ENCODE measurements at regions not wholly inside any gene's neighbourhood (a gene's known extent, or its start where the extent isn't known, plus 50 kb on each side); places are given as distances from the start of the nearest gene placed in this dataset.

DNA sequence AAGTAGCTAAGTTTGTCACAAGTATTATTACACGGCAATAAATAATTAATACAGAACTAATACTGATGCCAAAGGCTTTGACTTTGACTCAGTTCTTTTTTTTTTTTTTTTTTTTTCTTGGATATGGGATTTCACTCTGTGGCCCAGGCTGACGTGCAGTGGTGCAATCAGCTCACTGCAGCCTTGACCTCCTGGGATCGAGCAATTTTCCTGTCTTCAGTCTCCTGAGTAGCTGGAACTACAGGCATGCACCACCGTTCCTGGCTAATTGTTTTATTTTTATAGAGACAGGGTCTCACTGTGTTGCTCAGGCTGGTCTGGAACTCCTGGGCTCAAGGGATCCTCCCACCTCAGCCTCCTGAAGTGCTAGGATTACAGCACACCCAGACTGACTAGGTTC lies 284.5 kb downstream of the SS18 start:
- Histone ChIP-seq H3K36me3 (ENCODE audit: insufficient read depth, low read length) (no peaks in the 10 kb centered on the region), H3K9ac (ENCODE audit: low read depth, low read length) (no peak overlapping the region), H3K79me2 (ENCODE audit: insufficient read depth, low read length) (no peaks in the 10 kb centered on the region), H3K4me1 (ENCODE audit: insufficient read depth, low read length) (no peaks in the 10 kb centered on the region), H3K4me3 (ENCODE audit: low read depth in 1 of 2, low read length in 2 of 2) (no peak overlapping the region), H3K4me2 (ENCODE audit: insufficient read depth, low read length) (no peak overlapping the region), H2AFZ (ENCODE audit: low read depth, low read length) (no peak overlapping the region), H3K9me3 (ENCODE audit: insufficient read depth, low read length, severe bottlenecking) (no peaks in the 10 kb centered on the region), H4K20me1 (ENCODE audit: insufficient read depth, low read length) (no peaks in the 10 kb centered on the region), H3K27ac (ENCODE audit: low read length) (no peak overlapping the region), H3K27me3 (ENCODE audit: insufficient read depth, low read length, poor library complexity) (peaks cover 4% of the 10 kb centered on the region)
- no peak for TF ChIP-seq EZH2 (IDR thresholded peaks at IDR 0.05; ENCODE audit: borderline replicate concordance, low read depth, low read length, severe bottlenecking)
- TF ChIP-seq, protein P1, sequence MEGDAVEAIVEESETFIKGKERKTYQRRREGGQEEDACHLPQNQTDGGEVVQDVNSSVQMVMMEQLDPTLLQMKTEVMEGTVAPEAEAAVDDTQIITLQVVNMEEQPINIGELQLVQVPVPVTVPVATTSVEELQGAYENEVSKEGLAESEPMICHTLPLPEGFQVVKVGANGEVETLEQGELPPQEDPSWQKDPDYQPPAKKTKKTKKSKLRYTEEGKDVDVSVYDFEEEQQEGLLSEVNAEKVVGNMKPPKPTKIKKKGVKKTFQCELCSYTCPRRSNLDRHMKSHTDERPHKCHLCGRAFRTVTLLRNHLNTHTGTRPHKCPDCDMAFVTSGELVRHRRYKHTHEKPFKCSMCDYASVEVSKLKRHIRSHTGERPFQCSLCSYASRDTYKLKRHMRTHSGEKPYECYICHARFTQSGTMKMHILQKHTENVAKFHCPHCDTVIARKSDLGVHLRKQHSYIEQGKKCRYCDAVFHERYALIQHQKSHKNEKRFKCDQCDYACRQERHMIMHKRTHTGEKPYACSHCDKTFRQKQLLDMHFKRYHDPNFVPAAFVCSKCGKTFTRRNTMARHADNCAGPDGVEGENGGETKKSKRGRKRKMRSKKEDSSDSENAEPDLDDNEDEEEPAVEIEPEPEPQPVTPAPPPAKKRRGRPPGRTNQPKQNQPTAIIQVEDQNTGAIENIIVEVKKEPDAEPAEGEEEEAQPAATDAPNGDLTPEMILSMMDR (IDR thresholded peaks at IDR 0.05; ENCODE audit: borderline replicate concordance, extremely low read depth, low read length, poor library complexity, severe bottlenecking) = no peak
- DNase-seq = no peak
- no peak for ATAC-seq (ENCODE audit: insufficient read depth, low read depth)

DNA sequence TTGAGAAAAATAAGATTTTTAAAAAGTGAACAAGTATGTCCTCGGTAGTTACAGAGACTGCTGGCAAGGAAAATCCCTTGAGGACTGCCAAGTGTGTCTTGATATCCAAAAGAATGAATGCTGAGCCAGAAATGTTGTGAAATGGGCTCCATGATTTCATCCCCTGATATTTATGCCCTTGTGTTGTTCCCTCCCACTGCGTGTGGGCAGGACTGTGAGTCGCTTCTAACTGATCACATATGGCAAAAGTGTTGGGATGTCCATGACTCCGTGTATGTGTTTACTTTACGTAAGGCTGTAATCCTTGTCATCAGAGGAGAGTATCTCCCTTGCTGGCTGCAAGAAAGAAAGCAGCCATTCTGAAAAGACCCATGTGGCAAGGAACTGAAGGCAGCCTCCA lies 285.1 kb downstream of the SS18 start:
- ATAC-seq (ENCODE audit: insufficient read depth, low read depth) (no peak), DNase-seq (no peak)
- peaks cover 4% of the 10 kb centered on the region for H3K27me3 ChIP-seq (ENCODE audit: insufficient read depth, low read length, poor library complexity)
- H3K4me3 ChIP-seq (ENCODE audit: low read depth in 1 of 2, low read length in 2 of 2) = no peak overlapping the region
- no peak for TF ChIP-seq EZH2 (IDR thresholded peaks at IDR 0.05; ENCODE audit: borderline replicate concordance, low read depth, low read length, severe bottlenecking)
- TF ChIP-seq, protein P1 (IDR thresholded peaks at IDR 0.05; ENCODE audit: borderline replicate concordance, extremely low read depth, low read length, poor library complexity, severe bottlenecking) = no peak
- no peaks in the 10 kb centered on the region for H3K79me2 ChIP-seq (ENCODE audit: insufficient read depth, low read length)
- no peaks in the 10 kb centered on the region for H4K20me1 ChIP-seq (ENCODE audit: insufficient read depth, low read length)
- no peak overlapping the region for H2AFZ ChIP-seq (ENCODE audit: low read depth, low read length)
- no peaks in the 10 kb centered on the region for H3K36me3 ChIP-seq (ENCODE audit: insufficient read depth, low read length)
- H3K27ac ChIP-seq (ENCODE audit: low read length) = no peak overlapping the region
- no peak overlapping the region for H3K4me2 ChIP-seq (ENCODE audit: insufficient read depth, low read length)
- no peaks in the 10 kb centered on the region for H3K4me1 ChIP-seq (ENCODE audit: insufficient read depth, low read length)
- no peak overlapping the region for H3K9ac ChIP-seq (ENCODE audit: low read depth, low read length)
- H3K9me3 ChIP-seq (ENCODE audit: insufficient read depth, low read length, severe bottlenecking) = no peaks in the 10 kb centered on the region

DNA sequence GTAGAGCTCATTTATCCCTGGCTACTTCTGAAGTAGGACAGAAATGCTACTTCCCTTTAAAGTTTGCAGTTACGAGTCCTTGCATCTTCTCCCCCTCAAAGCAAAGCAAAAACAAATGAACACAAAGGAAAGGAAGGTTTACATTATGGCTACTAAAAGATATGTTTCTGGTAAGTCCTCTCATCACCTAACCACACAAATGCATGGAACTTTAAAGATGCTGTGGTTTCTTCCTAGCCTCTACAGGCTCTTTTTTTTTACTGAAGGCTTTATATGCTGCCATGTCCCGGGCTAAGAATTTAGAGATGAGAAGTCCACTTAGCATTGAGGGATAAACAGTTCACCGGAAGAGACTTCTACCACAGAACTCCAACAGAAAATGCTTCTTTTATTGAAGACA lies 291.2 kb downstream of the SS18 start:
- ATAC-seq (ENCODE audit: insufficient read depth, low read depth) = no peak
- Histone ChIP-seq H3K4me1 (ENCODE audit: insufficient read depth, low read length) (no peaks in the 10 kb centered on the region), H3K27ac (ENCODE audit: low read length) (no peak overlapping the region), H3K9me3 (ENCODE audit: insufficient read depth, low read length, severe bottlenecking) (no peaks in the 10 kb centered on the region), H3K36me3 (ENCODE audit: insufficient read depth, low read length) (no peaks in the 10 kb centered on the region), H3K79me2 (ENCODE audit: insufficient read depth, low read length) (no peaks in the 10 kb centered on the region), H3K27me3 (ENCODE audit: insufficient read depth, low read length, poor library complexity) (no peaks in the 10 kb centered on the region), H4K20me1 (ENCODE audit: insufficient read depth, low read length) (no peaks in the 10 kb centered on the region), H2AFZ (ENCODE audit: low read depth, low read length) (no peak overlapping the region), H3K4me2 (ENCODE audit: insufficient read depth, low read length) (no peak overlapping the region), H3K4me3 (ENCODE audit: low read depth in 1 of 2, low read length in 2 of 2) (no peak overlapping the region), H3K9ac (ENCODE audit: low read depth, low read length) (no peak overlapping the region)
- DNase-seq = no peak
- TF ChIP-seq, protein P1 (IDR thresholded peaks at IDR 0.05; ENCODE audit: borderline replicate concordance, extremely low read depth, low read length, poor library complexity, severe bottlenecking) = no peak
- TF ChIP-seq EZH2 (IDR thresholded peaks at IDR 0.05; ENCODE audit: borderline replicate concordance, low read depth, low read length, severe bottlenecking) = no peak

DNA sequence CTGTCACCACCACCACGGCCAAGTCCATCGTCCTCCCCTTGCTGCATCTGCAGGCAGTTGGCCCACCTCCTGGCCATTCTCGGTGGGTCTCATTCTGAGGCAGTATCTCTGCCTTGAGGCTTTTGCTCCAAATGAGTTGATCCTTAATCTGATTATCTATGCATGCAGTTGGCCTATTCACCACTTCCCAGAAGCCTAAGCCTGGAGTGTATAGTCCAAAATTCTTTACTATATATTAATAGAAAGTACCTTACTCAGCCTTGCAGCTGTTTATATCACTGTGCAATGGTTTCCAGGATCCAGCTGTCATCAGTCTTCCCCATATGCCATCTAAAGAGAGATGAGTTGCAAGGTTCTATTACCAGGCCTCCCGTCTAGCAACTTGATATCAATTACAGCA lies 292.4 kb downstream of the SS18 start:
- TF ChIP-seq, protein P1 (IDR thresholded peaks at IDR 0.05; ENCODE audit: borderline replicate concordance, extremely low read depth, low read length, poor library complexity, severe bottlenecking) = no peak
- no peak for TF ChIP-seq EZH2 (IDR thresholded peaks at IDR 0.05; ENCODE audit: borderline replicate concordance, low read depth, low read length, severe bottlenecking)
- no peak overlapping the region for H2AFZ ChIP-seq (ENCODE audit: low read depth, low read length)
- DNase-seq = no peak

More for the DNA sequence above, 292.4 kb downstream of the SS18 start:
- no peaks in the 10 kb centered on the region for H3K9me3 ChIP-seq (ENCODE audit: insufficient read depth, low read length, severe bottlenecking)
- H3K36me3 ChIP-seq (ENCODE audit: insufficient read depth, low read length) = no peaks in the 10 kb centered on the region
- H3K4me3 ChIP-seq (ENCODE audit: low read depth in 1 of 2, low read length in 2 of 2) = no peak overlapping the region
- ATAC-seq (ENCODE audit: insufficient read depth, low read depth) = no peak
- H3K4me1 ChIP-seq (ENCODE audit: insufficient read depth, low read length) = no peaks in the 10 kb centered on the region
- H3K27me3 ChIP-seq (ENCODE audit: insufficient read depth, low read length, poor library complexity) = no peaks in the 10 kb centered on the region
- no peaks in the 10 kb centered on the region for H3K79me2 ChIP-seq (ENCODE audit: insufficient read depth, low read length)
- H3K27ac ChIP-seq (ENCODE audit: low read length) = no peak overlapping the region
- H3K4me2 ChIP-seq (ENCODE audit: insufficient read depth, low read length) = no peak overlapping the region
- H3K9ac ChIP-seq (ENCODE audit: low read depth, low read length) = no peak overlapping the region
- H4K20me1 ChIP-seq (ENCODE audit: insufficient read depth, low read length) = no peaks in the 10 kb centered on the region
